HG03378 (cell line): ENCODE measurements at regions not wholly inside any gene's neighbourhood (a gene's known extent, or its start where the extent isn't known, plus 50 kb on each side); places are given as distances from the start of the nearest gene placed in this dataset.

ENCODE experiments used
- ATAC-seq: cut with Tn5 transposase; IDR thresholded peaks from one replicate; pipeline ENCODE4 v1.9.1; 2021; ENCODE audit warnings: mild to moderate bottlenecking, moderate library complexity; ENCODE audit not compliant: unreplicated experiment

DNA sequence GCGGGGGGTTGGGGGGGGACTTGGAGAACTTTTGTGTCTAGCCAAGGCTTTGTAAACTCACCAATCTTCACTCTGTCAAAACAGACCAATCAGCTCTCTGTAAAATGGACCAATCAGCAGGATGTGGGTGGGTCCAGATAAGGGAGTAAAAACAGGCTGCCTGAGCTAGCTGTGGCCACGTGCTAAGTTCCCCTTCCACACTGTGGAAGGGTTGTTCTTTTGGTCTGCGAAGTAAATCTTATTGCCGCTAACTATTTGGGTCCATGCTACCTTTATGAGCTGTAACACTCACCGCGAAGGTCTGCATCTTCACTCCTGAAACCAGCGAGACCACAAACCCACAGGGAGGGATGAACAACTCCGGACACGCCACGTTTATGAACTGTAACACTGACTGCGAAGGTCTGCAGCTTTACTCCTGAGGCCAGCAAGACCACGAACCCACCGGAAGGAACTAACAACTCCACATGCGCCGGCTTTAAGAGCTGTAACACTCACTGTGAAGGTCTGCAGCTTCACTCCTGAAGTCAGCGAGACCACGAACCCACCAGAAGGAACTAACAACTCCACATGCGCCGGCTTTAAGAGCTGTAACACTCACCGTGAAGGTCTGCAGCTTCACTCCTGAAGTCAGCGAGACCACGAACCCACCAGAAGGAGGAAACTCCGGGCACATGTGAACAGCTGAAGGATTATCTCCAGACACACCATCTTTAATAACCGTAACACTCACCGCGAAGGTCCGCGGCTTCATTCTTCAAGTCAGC is 186.6 kb downstream of the ID4 start:
- peak; percentile 87 for ATAC-seq

DNA sequence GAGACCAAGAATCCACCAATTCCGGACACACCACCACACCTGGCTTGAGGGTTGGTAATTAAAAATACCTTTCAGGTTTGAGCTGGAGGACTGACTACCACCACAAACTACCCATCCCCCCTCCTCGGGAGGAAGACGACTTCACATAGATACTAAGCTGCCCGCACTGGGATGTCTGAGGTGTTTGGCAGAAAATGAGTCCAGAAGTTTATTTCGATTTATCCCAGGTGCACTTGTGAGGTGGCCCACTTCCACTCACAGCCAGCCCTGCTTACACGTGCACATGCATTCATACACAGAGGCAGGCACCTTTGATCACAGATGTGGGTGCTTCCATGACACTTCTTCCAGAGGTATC is 187.1 kb downstream of the ID4 start:
- no peak for ATAC-seq

DNA sequence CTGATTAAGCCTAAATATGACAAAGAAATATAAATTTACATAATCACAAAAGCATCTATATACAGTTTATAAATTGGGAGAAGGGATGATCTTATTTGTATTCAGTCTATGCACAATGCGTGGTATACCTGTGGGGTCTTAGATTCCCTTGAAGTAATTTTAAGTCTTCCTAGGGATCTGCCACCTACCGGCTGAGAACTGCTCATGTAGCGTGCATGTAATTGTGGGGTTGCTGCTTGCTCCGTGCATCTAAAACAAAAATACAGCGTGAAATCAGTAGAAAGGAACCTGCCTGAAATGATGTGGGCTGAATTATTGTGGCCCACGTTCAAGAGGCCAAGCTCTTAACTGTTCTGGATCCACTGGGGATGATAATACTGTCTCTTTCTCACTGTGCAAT is 187.3 kb downstream of the MBOAT1 start:
- ATAC-seq, result no peak

DNA sequence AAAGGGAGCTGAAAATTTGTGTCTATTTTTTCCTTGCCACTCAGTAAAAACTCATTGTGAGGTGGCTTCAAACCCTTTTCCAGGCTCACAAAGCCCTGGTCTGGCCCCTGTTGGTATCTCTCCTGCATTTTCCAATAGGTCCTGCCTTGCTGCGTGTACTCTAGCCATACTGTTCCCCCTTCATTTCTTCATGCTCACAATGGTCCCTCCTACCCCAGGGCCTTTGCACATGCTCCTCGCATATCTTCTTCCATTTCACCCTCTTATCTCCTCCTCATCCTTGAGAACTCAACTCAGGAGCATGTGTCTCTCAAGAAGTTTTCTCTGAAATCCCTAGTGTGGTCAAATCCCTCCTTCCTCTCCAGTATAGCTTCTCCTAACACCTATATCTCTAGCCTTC is 186.6 kb downstream of the MBOAT1 start:
- ATAC-seq, result no peak

DNA sequence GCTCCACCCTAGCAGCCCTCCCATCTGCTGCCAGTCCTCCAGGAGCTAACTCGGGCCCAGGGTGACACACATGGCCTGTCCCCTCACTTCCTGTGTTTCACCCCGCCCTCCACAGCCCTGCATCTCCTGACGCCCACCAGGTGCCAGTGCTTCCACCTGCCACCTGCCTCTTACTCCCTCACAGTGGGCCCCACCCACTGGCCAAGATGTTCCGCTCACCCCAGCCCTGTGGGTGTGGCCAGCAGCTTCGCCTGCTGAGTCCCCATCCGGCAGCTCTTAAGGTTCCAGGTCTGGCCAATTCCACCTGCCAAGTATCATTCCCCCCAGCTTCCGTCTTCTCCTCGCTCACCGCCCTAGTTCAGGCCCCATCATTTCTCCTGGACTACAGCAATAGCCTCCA is 184.1 kb downstream of the MBOAT1 start:
- ATAC-seq, result no peak

DNA sequence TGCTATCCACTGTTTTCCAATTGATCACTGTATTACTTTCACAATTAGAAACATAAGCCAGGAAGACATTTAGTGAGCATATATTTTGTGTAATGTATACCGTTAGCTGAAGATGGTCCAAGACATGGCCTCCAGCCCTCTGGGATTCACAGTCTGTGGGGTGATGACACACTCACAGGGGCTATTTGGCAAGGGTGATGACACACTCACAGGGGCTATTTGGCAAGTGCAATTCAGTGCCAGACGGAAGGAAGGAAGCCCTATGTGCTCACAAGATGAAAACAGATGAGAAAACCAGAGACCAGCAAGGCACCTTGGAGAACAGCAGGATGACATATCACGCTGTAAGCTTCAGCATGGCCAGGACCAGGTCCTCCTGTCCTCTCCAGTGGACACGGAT is 183.7 kb downstream of the MBOAT1 start:
- no peak for ATAC-seq

DNA sequence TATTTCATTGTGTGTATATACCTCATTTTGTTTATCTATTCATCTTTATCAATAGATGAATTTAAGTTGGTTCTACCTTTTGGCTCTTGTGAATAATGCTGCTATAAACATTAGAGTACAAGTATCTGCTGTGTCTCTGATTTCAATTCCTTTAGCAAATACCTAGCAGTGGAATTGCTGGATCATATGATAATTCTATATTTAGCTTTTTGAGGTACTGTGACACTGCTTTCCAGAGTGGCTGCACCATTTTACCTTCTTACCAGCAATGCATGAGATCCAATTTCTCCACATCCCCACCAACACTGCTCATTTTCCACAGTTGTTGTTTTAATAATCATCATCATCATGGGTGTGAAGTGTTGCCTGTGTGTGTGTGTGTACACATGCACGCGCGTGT is 182.3 kb downstream of the MBOAT1 start:
- ATAC-seq, result no peak

DNA sequence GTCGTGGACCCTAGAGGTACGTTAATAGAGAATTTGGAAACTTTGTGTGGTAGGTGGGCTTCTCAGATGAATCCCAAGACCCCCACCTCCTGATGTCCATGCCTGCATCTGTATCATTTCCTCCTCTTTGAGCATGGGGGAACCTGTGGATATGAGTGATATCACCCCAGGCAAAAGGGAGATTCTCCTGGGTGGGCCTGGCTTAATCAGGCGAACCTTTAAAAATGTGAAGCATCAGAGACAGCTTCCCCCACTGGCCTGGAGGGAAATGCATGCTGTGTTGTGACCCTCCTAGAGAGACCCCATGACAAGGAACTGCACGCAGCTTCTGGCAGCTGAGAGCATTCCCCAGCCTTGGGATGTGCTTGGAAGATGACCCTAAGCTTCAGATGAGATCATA is 180.9 kb downstream of the MBOAT1 start:
- ATAC-seq, result no peak

DNA sequence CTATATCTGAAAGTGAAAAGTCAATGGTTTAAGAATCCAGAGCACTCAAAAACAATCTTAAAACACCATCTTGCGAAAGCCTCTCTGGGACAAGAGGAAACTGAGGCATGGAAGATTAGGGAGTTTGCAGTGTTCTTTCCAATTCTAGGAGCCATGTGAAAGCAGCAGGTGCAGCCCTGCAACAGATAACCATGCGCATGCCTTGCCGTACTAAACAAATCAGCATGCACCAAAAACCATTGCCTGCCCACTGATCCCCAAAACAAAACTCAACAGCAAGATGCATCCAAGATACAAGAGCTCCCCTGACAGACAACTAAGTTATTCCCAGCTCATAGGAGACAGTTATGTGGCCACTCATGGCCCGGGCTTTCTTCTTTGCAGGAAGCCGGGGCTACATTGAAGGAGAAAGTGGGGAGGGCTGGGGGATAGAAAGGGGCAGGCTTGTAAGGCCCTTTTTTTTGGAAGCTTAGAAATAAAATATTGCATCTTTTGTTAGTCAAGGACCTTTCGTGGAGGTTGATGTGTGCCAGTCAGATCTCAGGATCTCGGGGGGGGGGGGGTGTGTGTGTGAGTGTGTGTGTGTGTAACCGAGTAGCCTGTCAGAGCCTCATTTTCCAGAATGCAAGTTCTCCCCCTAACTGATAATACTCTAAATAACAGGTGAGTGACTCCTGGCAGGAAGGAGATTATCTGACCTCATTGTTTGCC is 178.4 kb downstream of the MBOAT1 start:
- ATAC-seq, result no peak

DNA sequence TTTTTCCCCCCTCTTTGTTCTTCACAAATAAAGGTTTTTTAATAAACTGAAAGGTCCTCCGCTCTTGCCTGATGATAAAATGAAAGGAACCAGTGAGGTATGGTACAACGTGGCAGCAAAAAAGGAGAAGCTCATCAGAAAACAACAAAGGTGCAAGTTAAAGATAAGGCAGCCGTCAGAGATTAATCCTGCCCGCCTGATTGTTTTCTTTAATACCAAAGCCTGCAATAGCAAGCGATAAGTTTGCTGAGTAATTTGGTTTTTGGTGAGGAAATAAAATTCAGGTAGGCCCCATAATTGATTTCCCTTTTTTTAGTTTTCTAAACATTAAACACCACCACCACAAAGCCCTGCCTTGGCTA is 177.9 kb downstream of the MBOAT1 start:
- ATAC-seq, result no peak

DNA sequence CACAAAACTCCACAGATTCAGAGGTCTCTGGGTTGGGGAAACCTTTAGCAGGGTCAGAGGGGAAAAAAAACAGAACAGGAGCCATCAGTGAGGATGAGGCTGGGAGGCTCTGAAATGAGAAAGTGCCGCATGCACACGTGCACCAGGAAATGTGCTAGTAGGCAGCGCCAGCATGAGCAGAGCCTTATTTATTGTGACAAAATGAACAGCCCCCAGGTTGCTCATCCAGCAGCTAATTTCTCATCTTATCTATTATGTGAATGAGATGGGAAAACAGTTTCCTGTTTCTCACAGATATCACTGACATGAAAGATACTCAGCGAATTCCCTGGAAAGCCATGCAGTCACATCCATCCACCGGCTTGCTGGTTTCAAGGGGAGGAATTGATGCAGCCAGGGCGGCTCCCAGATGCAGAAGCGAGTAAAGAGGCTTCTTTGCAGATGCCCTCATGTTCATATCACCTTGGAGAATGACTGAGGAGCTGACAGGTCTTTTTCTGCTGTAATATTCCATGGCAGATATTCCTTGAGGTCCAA is 176.1 kb downstream of the MBOAT1 start:
- ATAC-seq, result no peak

DNA sequence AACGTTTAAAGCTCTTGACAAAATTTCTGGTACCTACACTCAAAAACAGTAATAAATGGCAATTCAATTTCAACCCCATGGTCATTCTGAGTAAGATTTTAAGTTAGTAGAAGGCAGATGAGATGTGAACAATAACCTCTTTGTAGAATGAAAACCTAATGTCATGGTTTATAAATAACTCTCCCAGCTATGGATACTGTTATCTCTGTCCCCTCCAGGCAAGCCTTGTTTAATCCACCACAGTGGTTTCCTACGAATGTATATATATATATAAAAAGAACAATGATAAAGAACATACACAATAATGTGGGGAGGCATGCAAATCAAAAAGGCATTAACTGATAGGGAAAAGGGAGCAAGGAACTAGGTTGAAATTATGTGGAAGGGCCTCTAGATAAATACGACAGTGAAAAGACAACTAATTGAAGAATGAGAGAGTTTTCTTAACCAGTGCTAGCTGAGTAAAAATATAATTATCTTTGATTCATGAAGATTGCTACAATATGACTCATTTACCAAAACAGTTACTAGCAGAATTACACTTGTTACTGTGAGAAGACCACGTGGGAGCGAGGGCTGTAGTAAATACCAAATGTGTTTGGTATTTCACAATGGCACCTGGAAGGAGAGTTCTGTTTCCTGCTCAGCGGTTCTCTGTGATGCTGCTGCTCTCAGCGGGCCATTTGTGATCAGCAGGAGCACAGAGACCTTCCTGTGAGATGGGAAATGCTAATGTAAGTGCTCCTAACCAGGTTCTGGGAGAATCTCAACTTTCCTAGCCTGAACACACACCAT is 173.7 kb downstream of the MBOAT1 start:
- no peak for ATAC-seq

DNA sequence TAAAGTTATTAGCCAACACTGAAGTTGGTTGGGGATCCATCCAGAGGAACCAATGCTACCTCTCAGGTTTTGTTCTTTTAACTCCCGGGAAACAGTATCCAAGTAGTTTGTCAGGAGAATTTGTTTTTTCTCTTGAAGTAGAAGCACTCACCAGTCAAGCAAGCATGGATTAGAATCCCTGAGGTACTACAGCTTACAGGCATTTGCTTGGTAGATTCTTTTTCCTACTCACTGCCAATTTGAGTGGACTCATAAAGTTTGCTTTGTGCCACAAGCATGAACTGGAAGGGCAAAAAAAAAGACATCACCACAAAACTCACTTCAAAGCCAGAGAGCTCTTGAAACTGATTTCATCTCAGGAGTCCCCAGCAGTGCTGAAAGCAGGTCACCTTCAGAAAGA is 167.4 kb downstream of the MBOAT1 start:
- no peak for ATAC-seq
